Fibroblast of skin of right quadriceps (primary cell): ENCODE measurements at regions not wholly inside any gene's neighbourhood (a gene's known extent, or its start where the extent isn't known, plus 50 kb on each side); places are given as distances from the start of the nearest gene placed in this dataset.

Experiments used
- DNase-seq: peaks from one replicate; pipeline ENCODE4 v3.0.0-alpha.2; 2013

DNA sequence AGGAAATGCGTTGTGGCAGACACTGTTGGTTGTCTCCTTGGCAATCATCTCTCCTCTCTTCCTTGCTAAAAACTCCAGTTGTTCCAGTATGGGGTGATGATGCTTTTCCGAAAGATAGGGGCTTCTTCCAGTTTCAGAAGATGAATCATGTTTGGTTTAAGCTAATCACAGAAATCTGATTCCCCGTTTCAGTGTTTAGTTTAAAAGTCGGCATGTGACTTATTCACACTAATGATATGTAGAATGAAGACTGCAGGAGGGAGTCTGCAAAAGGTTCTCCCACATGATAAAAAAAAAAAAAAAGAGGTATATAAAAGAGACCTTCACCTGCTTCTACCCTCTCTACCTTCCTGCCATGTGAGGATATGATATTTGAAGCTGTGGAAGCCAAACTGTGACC, 239.0 kb upstream of the SIX2 start:
- no peak for DNase-seq

DNA sequence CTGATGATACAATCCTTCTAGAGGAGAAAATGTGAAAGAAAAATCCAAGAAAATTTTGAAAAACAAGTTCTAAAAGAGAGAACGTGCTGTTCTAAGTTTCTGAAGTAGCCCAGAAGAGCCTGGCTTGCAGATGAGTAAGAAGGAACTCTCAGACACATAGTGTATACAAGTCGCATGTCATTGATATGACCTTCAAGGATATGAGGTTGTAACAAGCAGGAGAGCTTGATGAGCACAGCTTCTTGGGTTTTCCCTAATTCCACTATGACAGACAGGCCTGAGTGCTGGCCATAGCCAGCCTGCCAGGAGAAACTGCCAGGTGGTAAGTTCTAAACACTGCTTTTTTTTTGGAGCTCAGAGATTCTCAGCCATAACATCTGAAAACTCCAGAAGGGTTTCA, 235.7 kb upstream of the SIX2 start:
- no peak for DNase-seq

DNA sequence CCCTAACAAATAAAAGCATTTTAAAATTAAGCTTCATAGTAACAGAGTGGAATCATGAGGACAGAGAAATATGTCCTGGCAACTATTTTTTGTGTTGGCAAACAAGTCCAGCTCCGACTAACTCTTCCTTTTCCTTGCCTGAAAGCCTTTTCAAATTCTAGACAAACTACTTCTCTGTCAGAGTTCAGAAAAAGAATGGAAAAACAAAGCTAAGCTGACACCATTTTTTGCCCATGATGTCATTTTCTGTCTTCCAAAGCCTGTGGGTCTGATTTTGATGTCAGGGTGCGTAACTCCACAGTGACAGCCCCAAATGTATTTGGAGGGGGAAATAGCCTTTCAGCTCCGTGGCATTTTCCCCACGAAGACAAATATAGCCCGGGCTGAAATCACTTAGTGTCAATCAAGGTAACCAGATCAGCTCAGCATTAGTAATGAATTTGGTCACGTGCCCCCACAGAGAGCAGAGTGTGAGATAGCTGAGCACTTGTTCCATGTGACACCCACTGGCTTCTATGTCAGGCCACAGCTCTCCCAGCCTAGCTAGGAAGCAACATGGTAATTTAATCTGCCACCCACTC, 233.0 kb upstream of the SIX2 start:
- no peak for DNase-seq

DNA sequence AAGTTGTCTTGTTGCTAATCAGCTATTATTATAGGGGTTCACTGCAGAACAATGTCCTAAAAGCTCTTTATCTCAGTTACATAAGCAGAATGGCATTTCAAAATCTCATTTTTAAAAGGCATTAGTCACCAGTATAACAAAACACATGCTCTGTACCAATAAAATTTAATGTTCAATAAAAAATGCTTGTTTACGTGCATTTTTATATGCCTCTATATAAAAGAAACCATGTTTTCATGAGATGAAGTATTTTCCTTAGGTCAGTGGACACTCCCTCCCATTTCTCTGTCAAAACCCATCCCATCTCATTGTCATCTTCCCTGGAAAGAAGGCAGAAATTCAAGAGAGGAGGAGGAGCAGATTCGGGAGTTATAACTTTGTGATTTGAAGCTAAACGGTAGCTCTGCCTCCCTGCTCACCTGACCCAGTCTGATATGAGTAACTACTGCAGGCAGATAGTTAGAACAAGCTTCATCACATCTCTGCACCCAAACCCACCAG, 231.9 kb upstream of the SIX2 start:
- DNase-seq, result no peak

DNA sequence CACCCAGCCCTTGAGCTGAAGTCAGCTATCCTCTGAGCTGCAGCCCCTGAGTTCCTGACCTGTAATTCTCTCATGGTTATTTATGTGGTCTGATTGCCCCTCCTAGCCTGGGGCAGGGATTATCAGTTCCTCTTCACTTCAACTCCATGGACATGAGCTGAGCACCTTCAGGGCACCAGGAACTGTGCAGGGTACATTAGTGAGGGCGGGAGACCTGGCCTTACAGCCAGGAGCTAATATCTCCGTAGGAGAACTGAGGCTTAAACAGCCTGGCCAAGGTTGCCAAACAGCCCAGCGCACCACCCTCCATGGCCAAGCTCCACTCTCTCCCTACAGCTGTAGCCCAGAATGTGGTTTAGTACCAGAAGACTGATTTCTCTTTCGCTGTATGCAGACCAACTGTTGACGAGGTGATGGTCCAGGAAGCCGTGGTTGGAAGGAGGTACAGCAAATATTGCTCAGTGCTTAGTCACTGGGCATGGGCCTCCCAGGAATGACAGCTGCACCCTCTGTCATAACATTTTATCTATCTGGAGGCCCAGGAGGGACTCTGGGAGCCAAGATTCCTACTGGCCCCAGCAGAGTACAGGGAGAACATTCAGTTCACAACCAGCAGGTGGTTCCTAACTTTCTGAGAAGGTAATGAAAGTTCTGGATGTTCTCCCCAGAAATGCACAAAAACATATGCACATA, 228.7 kb upstream of the SIX2 start:
- peak; percentile 85 for DNase-seq

DNA sequence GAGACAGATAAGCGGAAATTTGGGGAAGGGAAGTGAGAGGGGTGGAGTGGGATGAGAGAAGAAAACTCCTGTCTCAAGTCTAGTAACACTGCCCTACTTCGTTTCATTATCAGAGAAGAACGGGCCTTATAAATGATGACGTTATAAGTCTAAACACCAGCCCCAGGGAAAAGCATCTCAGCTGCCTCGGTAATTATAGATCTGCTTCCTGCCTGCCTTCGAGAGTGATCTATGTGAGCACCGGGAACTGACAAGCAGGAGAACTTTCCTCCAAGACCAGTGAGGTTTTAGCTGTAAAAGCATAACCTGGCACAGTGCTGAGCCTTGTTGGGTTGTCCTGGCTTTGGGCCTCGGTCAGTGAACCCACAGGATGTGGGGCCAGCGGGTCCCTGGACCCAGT, 227.9 kb upstream of the SIX2 start:
- no peak for DNase-seq

DNA sequence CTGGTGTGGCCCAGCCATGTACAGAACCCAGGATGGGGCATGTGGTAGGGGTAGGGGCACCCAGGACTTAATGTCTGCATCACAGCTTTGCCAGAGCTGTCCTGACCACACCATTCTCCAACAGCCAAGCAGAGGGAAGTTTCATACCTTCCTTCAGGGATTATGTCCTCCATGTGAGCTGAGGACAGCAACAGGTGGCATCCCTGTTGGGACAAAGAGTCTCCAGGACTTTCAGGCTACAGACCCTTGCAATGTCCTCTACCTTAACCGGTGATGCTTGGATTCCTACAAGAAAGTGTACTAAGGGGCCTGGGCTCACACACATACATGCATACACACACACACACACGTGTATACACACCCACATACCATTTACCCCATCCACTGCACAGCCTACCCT, 227.0 kb upstream of the SIX2 start:
- no peak for DNase-seq

DNA sequence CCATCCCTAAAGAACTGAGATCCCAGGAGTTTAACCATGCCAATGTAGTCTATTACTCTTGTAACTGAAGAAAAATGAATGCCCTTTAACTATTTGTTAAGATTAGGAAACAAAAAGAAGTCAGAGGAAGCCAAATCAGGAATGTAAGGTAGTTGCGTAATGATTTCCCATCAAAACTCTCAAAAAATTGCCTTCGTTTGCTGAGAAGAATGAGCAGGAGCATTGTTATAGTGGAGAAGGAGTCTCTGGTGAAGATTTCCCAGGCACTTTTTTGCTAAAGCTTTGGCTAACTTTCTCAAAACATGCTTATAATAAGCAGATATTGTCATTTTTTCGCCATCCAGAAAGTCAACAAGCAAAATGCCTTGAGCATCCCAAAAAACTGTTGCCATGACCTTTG, 224.0 kb upstream of the SIX2 start:
- DNase-seq, result no peak

DNA sequence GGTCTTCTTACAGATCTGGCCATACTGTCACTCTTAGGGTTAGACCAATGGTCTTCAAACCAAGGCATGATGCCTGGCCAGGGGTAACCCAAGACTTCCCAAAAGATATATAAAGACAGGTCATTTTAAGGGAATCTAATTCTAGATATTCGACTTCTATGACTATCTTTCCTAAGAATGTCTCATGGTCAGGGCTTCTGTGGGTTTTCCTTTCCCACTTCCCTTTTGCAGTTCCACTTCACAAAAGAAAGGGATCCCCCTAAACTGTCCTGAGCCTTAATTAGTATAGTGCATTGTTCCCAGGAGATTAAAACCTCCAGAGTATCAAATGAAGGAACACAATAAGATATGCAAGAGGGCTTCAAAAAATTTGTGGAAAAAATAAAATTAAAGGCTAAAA, 223.6 kb upstream of the SIX2 start:
- no peak for DNase-seq

DNA sequence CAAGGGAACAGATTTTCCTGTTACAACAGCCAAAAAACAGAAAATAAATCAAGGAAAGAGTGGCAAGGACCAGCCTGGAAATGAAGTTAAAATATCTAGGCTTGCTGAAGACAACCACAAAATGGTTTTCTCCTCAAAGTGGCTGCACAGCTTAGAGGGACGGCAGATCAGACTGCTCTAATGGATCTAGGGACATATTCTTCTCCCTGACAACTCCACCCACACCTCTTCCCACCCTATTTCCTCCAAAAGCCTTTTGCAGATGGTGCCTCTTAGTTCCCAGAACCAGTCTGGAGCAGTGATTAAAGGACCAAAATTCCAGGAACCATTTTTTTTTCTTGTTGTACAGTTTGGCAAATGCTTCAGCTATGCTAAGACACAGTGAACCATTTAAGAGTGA, 220.2 kb upstream of the SIX2 start:
- no peak for DNase-seq

DNA sequence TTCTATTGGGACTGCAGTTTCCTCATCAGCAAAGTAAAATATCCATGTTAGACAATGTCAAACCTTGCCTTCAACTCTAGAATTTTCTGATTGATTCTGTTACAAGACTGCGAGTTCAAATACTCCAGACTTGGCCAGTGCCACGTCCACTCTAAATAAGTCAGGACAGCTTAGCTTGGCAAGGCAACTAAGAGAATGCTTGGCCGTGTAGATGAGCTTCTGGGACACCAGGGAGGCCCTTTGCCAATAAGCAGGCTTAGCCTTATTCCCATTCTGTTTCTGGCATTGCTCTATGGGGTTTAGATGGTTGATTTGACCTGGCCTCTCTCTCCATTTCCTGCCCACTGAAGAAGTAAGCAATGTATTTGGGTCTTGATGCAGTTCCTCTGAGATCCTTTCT, 218.1 kb upstream of the SIX2 start:
- DNase-seq, result no peak

DNA sequence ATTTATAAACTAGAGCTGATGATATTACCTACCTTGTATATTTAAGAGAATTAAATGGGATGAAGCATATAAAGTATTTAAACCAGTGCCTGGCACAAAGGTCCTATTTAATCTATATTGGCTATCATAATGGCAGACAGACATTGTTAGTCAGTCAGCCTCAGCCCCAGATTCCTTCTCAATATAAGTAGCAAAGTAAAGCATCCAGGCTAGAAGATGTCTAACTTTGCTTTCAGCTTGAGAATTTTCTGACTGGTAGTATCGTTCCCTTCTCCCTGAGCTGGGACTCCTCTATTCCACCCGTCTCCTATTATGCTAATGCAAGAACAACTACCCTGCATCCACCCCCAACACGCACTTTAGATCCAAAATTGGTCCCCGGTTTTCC, 215.7 kb upstream of the SIX2 start:
- no peak for DNase-seq

DNA sequence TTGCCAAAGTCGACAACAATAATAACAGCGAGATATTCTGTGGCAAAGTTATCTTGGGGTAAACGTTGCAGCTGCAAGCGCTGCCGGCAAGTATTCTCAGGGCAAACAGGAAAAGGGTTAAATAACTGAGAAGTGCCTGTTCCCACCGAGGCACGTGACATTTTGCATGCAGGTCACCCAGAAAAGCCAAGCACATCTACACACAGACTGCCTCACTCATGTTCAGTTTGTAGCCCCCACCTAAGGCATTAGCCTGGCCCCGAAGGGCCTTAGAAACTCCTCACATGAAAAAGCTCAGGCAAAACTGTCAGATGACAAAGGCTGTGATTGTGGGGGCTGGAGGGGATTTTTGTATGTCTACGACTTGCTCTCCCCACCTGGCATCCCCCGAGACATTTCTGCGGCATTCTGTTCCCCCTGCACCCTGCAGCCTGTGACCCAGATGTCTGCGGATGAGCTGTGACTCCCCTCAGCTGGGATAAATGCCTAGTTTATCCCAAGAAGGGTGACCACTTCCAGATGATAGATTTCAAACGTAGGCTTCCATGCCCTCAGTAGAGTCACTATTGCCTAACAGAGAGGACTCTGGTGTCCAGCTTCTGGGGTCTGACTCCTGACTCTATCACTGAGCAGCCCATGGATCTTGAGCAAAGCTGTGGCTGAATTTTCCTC, 215.2 kb upstream of the SIX2 start:
- DNase-seq, result no peak

DNA sequence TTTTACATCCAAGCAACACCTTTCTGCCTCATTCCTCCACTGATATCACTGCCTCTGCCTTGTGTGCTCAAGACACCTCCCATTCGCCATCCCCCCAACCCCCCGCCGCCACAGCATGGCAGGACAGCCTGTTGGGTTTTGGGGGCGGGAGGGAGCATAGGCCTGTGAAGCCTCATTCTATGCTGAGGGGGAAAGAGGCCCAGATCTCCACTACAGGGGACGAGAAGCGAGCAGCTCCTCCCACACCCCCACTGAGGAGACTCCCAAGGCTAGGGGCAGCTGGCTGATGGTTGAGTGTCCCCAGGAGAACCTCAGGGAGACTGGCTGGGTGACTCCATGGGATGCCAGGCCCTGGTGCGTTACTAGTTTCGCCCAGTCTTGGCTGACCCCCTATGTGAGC, 214.3 kb upstream of the SIX2 start:
- no peak for DNase-seq

DNA sequence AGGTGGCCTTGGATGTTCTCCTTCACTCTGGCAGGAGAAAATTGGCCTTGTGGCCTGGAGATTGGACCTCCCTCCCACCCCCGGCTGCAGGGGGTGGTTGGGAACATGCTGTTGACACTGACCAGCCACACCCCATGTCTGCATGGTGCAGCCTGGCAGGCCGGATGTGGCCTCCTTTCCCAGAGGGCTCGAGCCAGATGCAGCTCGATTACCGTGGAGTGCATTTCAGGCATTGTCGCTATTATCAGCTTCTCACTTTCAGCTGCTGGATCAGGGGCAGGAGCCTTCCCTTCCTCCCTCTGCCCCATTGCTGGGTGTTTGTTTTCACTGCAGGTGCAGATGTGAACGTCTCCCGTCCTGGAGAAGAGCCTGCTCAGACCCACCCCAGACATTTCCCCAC, 211.0 kb upstream of the SIX2 start:
- DNase-seq, result no peak

DNA sequence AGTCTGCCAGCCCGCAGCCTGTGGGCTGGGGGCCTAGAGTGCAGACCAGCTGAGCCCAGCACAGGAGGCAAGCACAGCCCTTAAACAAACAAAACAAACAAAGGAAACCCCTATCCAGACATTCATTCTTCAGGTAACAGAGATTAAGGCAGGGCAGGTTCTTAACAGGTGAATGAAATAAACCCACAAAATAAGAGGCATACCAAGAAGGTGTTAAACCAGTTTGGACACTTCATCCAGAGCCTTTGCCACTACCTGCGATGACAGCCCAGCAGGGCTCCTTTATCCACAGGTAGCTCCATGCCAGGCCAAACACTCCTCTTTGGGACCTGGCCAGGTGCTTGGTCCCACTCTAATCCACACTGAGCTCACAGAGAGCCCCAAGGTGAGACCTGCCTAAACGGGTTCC, 209.7 kb upstream of the SIX2 start:
- no peak for DNase-seq

DNA sequence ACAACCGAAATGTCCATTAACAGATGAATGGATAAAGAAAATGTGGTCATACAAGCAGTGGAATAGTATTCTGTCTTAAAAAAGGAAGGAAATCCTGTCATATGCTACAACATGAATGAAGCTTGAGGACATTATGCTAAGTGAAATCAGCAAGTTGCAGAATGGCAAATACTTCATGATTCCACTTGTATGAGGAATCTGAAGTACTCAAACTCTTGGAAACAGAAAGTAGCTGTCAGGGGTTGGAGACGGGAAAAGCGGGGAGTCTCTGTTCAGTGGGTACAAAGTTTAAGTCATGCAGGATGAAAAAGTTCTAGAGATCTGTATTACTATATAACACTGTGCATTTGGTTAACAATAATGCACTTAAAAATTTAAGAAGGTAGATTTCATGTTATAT, 209.0 kb upstream of the SIX2 start:
- DNase-seq, result no peak

DNA sequence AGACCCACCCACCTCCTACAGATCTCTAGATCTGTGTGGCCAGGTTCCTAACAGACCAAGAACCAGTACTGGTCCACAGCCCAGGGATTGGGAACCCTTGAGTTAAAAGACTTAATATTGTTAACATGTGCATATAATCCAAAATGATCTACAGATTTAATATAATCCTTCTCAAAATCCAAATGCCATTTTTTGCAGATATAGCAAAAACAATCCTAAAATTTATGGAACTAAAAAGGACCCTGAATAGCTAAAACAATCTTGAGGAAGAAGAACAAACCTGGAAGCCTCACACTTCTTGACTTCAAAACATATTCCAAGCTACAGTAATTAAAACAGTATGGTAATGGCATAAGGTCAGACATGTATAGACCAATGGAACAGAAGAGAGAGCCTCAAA, 206.9 kb upstream of the SIX2 start:
- no peak for DNase-seq

DNA sequence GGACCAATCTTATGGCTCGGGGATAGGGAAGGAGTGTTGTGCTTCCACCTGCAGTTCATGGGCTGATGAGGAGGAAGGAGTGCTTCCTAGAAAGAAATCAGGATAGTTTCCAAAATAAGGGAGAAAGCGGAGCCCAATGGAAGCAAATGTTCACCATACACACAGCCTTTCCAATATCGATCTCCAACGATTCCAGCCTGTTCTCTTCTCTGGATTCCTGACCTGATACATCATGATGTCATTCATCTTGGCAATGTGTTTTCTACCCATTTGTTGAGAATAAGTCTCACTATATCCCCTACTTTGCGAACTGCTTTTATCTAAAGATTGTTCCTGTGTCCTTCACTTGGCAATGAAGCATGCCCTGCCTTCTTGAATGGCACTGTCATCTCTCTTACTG, 205.3 kb upstream of the SIX2 start:
- no peak for DNase-seq

DNA sequence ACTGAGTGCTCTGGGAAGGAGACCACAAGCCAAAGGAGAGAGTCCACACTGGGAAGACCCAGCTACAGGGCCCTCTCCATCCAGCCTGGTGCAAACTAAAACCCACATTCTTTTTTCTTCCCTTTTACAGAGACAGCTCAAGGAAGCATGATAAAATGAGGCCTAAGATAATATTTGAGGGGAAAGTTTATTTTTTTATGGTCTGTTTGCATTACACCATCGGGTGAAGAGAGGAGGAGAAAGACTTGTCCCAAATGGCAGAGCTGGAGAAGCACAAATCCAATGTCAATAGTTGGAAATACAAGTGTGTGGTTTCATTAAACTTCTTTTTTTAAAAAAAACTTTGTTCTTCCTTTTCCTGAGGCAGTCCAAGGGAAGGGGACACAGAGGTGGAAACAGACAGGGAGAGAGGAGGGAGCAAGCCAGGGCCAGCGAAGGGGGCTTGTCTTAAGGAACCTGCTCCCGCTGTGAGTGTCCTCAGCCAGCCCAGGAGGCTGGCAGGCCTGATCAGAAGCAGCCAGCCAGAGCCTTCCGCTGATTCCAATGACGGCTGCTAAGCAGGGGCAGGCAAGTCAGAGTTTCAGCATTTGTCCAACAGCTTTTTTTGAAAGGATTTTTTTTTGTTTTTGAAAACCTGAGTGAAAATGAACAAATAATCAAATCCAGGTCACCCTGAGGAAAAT, 203.8 kb upstream of the SIX2 start:
- DNase-seq, result no peak

DNA sequence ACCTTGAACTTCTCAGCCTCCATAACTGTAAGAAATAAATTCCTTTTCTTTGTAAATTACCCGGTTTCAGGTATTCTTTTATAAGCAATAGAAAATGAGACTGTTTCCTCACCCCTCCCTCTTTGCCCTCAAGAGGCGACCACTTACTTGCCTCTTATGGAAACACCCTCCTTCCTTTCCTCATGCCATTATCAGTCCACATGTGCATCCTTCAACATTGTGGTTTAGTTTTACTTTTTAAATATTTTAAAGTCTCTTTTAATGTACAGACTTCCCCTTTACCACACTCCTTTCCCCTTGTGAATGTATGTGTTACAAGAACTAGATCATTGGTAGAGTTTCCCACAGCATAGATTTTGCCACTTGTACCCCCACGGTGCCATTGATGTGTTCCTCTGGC, 202.4 kb upstream of the SIX2 start:
- no peak for DNase-seq

DNA sequence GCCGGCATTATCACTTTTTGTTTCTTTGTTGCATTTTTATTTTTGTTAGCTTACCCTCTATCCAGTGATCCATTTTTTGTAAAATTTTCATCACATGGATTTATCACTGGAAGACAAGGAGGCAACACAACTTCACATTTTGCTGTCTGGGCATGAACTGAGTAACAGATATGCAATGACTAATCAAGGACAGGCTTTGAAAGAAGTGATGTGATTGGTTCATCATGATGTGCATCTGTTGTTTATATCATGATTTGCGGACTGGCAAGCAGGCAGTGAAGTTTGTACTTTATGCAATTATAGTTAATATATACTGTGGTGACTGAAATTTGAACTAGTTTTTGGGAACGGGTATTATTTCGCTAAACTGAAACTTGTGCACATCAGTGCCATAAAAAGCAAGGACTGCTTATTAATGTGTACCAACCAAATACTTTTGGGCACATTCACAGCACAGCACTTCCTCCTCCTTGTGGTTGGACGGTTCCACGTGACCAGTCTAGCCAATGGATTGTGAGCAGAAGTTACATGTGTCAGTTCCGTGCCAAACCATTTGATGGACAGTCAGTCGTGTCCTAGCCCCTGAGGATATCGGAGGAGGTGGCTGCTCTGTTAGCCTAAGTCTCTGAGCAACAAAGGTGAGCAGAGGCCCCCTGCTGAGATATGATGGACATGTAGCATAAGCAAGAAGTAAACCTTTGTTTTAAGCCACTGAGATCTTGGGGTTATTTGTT, 201.4 kb upstream of the SIX2 start:
- DNase-seq, result peak; percentile 22

DNA sequence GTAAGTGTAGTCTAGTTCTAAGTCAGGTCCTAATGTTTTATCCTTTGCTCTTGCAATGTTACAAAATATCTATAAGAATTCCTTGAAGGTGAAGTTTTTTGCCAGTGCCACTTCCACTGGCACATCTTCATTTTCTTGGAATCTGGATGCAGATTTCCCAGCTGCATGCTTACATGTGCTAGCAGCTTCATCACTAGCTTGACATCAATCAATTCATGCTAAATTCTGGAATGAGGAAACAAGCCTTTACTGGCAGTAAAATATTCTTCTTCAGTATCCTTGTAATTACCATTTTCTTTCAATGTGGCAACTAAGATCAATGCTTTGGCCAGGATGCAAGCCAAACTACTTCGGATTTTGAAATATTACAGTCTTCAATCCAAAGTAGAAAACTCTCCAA, 200.6 kb upstream of the SIX2 start:
- DNase-seq, result no peak
